K562 (cell line): ENCODE measurements at regions not wholly inside any gene's neighbourhood (a gene's known extent, or its start where the extent isn't known, plus 50 kb on each side); places are given as distances from the start of the nearest gene placed in this dataset.

Source experiments
- CTCF ChIP-seq, 3 experiments: IDR thresholded peaks in 2 of 3; conservative IDR thresholded peaks in 1 of 3; 2 replicates each; pipeline ENCODE4 v1.5.1; 2011 to 2012; ENCODE audit warnings: low read length in 3 of 3, mild to moderate bottlenecking in 3 of 3, control low read depth in 2 of 3, improper control_type of control experiment in 1 of 3, inconsistent platforms in 1 of 3, low read depth in 1 of 3, mixed read lengths in 1 of 3, moderate library complexity in 1 of 3; ENCODE audit not compliant: insufficient read depth in 2 of 3
- MXI1 ChIP-seq: IDR thresholded peaks from 2 replicates; pipeline ENCODE4 v1.6.1; 2011; ENCODE audit warnings: low read depth, mild to moderate bottlenecking, improper control_type of control experiment, low read length
- NFYB ChIP-seq: IDR thresholded peaks from 2 replicates; pipeline ENCODE4 v1.6.1; 2011; ENCODE audit warnings: mild to moderate bottlenecking, moderate library complexity; ENCODE audit not compliant: insufficient read length; ENCODE audit errors: extremely low read depth
- POLR2A ChIP-seq: fragments of 450-650 bp; conservative IDR thresholded peaks from 2 replicates; pipeline ENCODE4 v1.6.1; 2016
- SRSF1 ChIP-seq: fragments of 200-400 bp; formaldehyde crosslinking; IDR thresholded peaks from 2 replicates; pipeline ENCODE4 v1.6.1; 2017; ENCODE audit warnings: mild to moderate bottlenecking, low read depth, low read length, moderate library complexity
- ZC3H4 ChIP-seq: sonication (generic); formaldehyde crosslinking; IDR thresholded peaks from 2 replicates; pipeline ENCODE4 v1.9.0; 2021; ENCODE audit warnings: missing genetic modification reagents, borderline replicate concordance
- TF ChIP-seq, protein P1 (sequence below), 2 experiments: fragments of 450-650 bp in 1 of 2; sonication (generic) in 1 of 2; formaldehyde crosslinking; conservative IDR thresholded peaks; 2 replicates each; pipeline versions ENCODE4 v1.4.0 to v1.8.1; 2020 to 2022; ENCODE audit warnings: mild to moderate bottlenecking in 1 of 2, missing genetic modification reagents in 1 of 2

GRCh38 chr17:33514369-33514768 lies 221.3 kb upstream of the ASIC2 start:
- TF ChIP-seq ZC3H4 (CRISPR knock-in tag) (no peak), CTCF (IDR thresholded peaks at IDR 0.05 in 2 of 3, conservative IDR thresholded peaks at IDR 0.05 in 1 of 3; ENCODE audit: insufficient read depth in 2 of 3, low read depth in 1 of 3, low read length in 3 of 3) (no peak), NFYB (no peak), SRSF1 (no peak), POLR2A (no peak), MXI1 (no peak)
- TF ChIP-seq, protein P1, sequence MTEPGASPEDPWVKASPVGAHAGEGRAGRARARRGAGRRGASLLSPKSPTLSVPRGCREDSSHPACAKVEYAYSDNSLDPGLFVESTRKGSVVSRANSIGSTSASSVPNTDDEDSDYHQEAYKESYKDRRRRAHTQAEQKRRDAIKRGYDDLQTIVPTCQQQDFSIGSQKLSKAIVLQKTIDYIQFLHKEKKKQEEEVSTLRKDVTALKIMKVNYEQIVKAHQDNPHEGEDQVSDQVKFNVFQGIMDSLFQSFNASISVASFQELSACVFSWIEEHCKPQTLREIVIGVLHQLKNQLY (CRISPR knock-in tag; conservative IDR thresholded peaks at IDR 0.05): no peak
